ENCODE measurements at regions not wholly inside any gene's neighbourhood (a gene's known extent, or its start where the extent isn't known, plus 50 kb on each side); places are given as distances from the start of the nearest gene placed in this dataset.

- no peak overlapping the region for H3K4me3 ChIP-seq (ENCODE audit: low read depth in 1 of 2, low read length in 2 of 2)
- no peaks in the 10 kb centered on the region for H3K9me3 ChIP-seq (ENCODE audit: control insufficient read depth in 1 of 2, low read length in 2 of 2)
- peaks cover 0 to 4% of the 10 kb centered on the region in 2 donors for H3K4me1 ChIP-seq (ENCODE audit: control insufficient read depth in 1 of 2, insufficient read depth in 2 of 2, low read length in 2 of 2)
- no peaks in the 10 kb centered on the region for H3K36me3 ChIP-seq (ENCODE audit: control insufficient read depth in 1 of 2, insufficient read depth in 2 of 2, low read length in 2 of 2)
- H3K27me3 ChIP-seq (ENCODE audit: control insufficient read depth in 1 of 2, insufficient read depth in 2 of 2, low read length in 2 of 2): no peaks in the 10 kb centered on the region
- no peak overlapping the region for H3K27ac ChIP-seq (ENCODE audit: low read depth, low read length)
- H3K9ac ChIP-seq (ENCODE audit: low read depth in 1 of 2, low read length in 2 of 2): no peak overlapping the region
Measured at GRCh38 chr3:189496375-189497138, 134.6 kb upstream of the TP63 start.

GRCh38 chr3:189498995-189499704, 132.0 kb upstream of the TP63 start:
- H3K9ac ChIP-seq (ENCODE audit: low read depth in 1 of 2, low read length in 2 of 2): no peak overlapping the region
- no peak overlapping the region for H3K4me3 ChIP-seq (ENCODE audit: low read depth in 1 of 2, low read length in 2 of 2)
- no peaks in the 10 kb centered on the region for H3K27me3 ChIP-seq (ENCODE audit: control insufficient read depth in 1 of 2, insufficient read depth in 2 of 2, low read length in 2 of 2)
- no peaks in the 10 kb centered on the region for H3K36me3 ChIP-seq (ENCODE audit: control insufficient read depth in 1 of 2, insufficient read depth in 2 of 2, low read length in 2 of 2)
- no peaks in the 10 kb centered on the region for H3K9me3 ChIP-seq (ENCODE audit: control insufficient read depth in 1 of 2, low read length in 2 of 2)
- no peaks in the 10 kb centered on the region for H3K4me1 ChIP-seq (ENCODE audit: control insufficient read depth in 1 of 2, insufficient read depth in 2 of 2, low read length in 2 of 2)
- H3K27ac ChIP-seq (ENCODE audit: low read depth, low read length): no peak overlapping the region

- Histone ChIP-seq H3K27ac (ENCODE audit: low read depth, low read length) (no peak overlapping the region), H3K9ac (ENCODE audit: low read depth in 1 of 2, low read length in 2 of 2) (no peak overlapping the region), H3K9me3 (ENCODE audit: control insufficient read depth in 1 of 2, low read length in 2 of 2) (no peaks in the 10 kb centered on the region), H3K27me3 (ENCODE audit: control insufficient read depth in 1 of 2, insufficient read depth in 2 of 2, low read length in 2 of 2) (no peaks in the 10 kb centered on the region), H3K4me3 (ENCODE audit: low read depth in 1 of 2, low read length in 2 of 2) (no peak overlapping the region), H3K36me3 (ENCODE audit: control insufficient read depth in 1 of 2, insufficient read depth in 2 of 2, low read length in 2 of 2) (no peaks in the 10 kb centered on the region), H3K4me1 (ENCODE audit: control insufficient read depth in 1 of 2, insufficient read depth in 2 of 2, low read length in 2 of 2) (no peaks in the 10 kb centered on the region)
Measured at GRCh38 chr3:189500299-189500698, 130.9 kb upstream of the TP63 start.

- Histone ChIP-seq H3K27ac (ENCODE audit: low read depth, low read length) (no peak overlapping the region), H3K27me3 (ENCODE audit: control insufficient read depth in 1 of 2, insufficient read depth in 2 of 2, low read length in 2 of 2) (no peaks in the 10 kb centered on the region), H3K4me1 (ENCODE audit: control insufficient read depth in 1 of 2, insufficient read depth in 2 of 2, low read length in 2 of 2) (no peaks in the 10 kb centered on the region), H3K9me3 (ENCODE audit: control insufficient read depth in 1 of 2, low read length in 2 of 2) (no peaks in the 10 kb centered on the region), H3K4me3 (ENCODE audit: low read depth in 1 of 2, low read length in 2 of 2) (no peak overlapping the region), H3K9ac (ENCODE audit: low read depth in 1 of 2, low read length in 2 of 2) (no peak overlapping the region), H3K36me3 (ENCODE audit: control insufficient read depth in 1 of 2, insufficient read depth in 2 of 2, low read length in 2 of 2) (no peaks in the 10 kb centered on the region)
Measured at GRCh38 chr3:189500798-189501495, 130.2 kb upstream of the TP63 start.

- H3K9ac ChIP-seq (ENCODE audit: low read depth in 1 of 2, low read length in 2 of 2): no peak overlapping the region
- no peaks in the 10 kb centered on the region for H3K36me3 ChIP-seq (ENCODE audit: control insufficient read depth in 1 of 2, insufficient read depth in 2 of 2, low read length in 2 of 2)
- no peaks in the 10 kb centered on the region for H3K9me3 ChIP-seq (ENCODE audit: control insufficient read depth in 1 of 2, low read length in 2 of 2)
- no peaks in the 10 kb centered on the region for H3K27me3 ChIP-seq (ENCODE audit: control insufficient read depth in 1 of 2, insufficient read depth in 2 of 2, low read length in 2 of 2)
- H3K27ac ChIP-seq (ENCODE audit: low read depth, low read length): no peak overlapping the region
- no peak overlapping the region for H3K4me3 ChIP-seq (ENCODE audit: low read depth in 1 of 2, low read length in 2 of 2)
- H3K4me1 ChIP-seq (ENCODE audit: control insufficient read depth in 1 of 2, insufficient read depth in 2 of 2, low read length in 2 of 2): peaks cover 0 to 3% of the 10 kb centered on the region in 2 donors
Measured at GRCh38 chr3:189502256-189502655, 128.9 kb upstream of the TP63 start.

- no peak overlapping the region for H3K9ac ChIP-seq (ENCODE audit: low read depth in 1 of 2, low read length in 2 of 2)
- no peaks in the 10 kb centered on the region for H3K27me3 ChIP-seq (ENCODE audit: control insufficient read depth in 1 of 2, insufficient read depth in 2 of 2, low read length in 2 of 2)
- no peak overlapping the region for H3K4me3 ChIP-seq (ENCODE audit: low read depth in 1 of 2, low read length in 2 of 2)
- no peaks in the 10 kb centered on the region for H3K9me3 ChIP-seq (ENCODE audit: control insufficient read depth in 1 of 2, low read length in 2 of 2)
- H3K36me3 ChIP-seq (ENCODE audit: control insufficient read depth in 1 of 2, insufficient read depth in 2 of 2, low read length in 2 of 2): no peaks in the 10 kb centered on the region
- H3K4me1 ChIP-seq (ENCODE audit: control insufficient read depth in 1 of 2, insufficient read depth in 2 of 2, low read length in 2 of 2): peaks cover 0 to 8% of the 10 kb centered on the region in 2 donors
- H3K27ac ChIP-seq (ENCODE audit: low read depth, low read length): no peak overlapping the region
Measured at GRCh38 chr3:189502676-189503257, 128.4 kb upstream of the TP63 start.

- Histone ChIP-seq H3K9ac (ENCODE audit: low read depth in 1 of 2, low read length in 2 of 2) (no peak overlapping the region), H3K4me1 (ENCODE audit: control insufficient read depth in 1 of 2, insufficient read depth in 2 of 2, low read length in 2 of 2) (peaks cover 13 to 23% of the 10 kb centered on the region in 2 donors), H3K36me3 (ENCODE audit: control insufficient read depth in 1 of 2, insufficient read depth in 2 of 2, low read length in 2 of 2) (no peaks in the 10 kb centered on the region), H3K9me3 (ENCODE audit: control insufficient read depth in 1 of 2, low read length in 2 of 2) (no peaks in the 10 kb centered on the region), H3K4me3 (ENCODE audit: low read depth in 1 of 2, low read length in 2 of 2) (no peak overlapping the region), H3K27ac (ENCODE audit: low read depth, low read length) (no peak overlapping the region), H3K27me3 (ENCODE audit: control insufficient read depth in 1 of 2, insufficient read depth in 2 of 2, low read length in 2 of 2) (no peaks in the 10 kb centered on the region)
Measured at GRCh38 chr3:189507856-189508255, 123.3 kb upstream of the TP63 start.

- Histone ChIP-seq H3K27ac (ENCODE audit: low read depth, low read length) (no peak overlapping the region), H3K27me3 (ENCODE audit: control insufficient read depth in 1 of 2, insufficient read depth in 2 of 2, low read length in 2 of 2) (no peaks in the 10 kb centered on the region), H3K9ac (ENCODE audit: low read depth in 1 of 2, low read length in 2 of 2) (no peak overlapping the region), H3K4me3 (ENCODE audit: low read depth in 1 of 2, low read length in 2 of 2) (no peak overlapping the region), H3K4me1 (ENCODE audit: control insufficient read depth in 1 of 2, insufficient read depth in 2 of 2, low read length in 2 of 2) (peaks cover 22 to 31% of the 10 kb centered on the region in 2 donors), H3K9me3 (ENCODE audit: control insufficient read depth in 1 of 2, low read length in 2 of 2) (no peaks in the 10 kb centered on the region), H3K36me3 (ENCODE audit: control insufficient read depth in 1 of 2, insufficient read depth in 2 of 2, low read length in 2 of 2) (no peaks in the 10 kb centered on the region)
Measured at GRCh38 chr3:189508784-189509501, 122.2 kb upstream of the TP63 start.

- Histone ChIP-seq H3K27ac (ENCODE audit: low read depth, low read length) (no peak overlapping the region), H3K27me3 (ENCODE audit: control insufficient read depth in 1 of 2, insufficient read depth in 2 of 2, low read length in 2 of 2) (no peaks in the 10 kb centered on the region), H3K9me3 (ENCODE audit: control insufficient read depth in 1 of 2, low read length in 2 of 2) (peaks cover 0 to under 1% of the 10 kb centered on the region in 2 donors), H3K4me1 (ENCODE audit: control insufficient read depth in 1 of 2, insufficient read depth in 2 of 2, low read length in 2 of 2) (peaks cover 22 to 30% of the 10 kb centered on the region in 2 donors), H3K36me3 (ENCODE audit: control insufficient read depth in 1 of 2, insufficient read depth in 2 of 2, low read length in 2 of 2) (no peaks in the 10 kb centered on the region), H3K9ac (ENCODE audit: low read depth in 1 of 2, low read length in 2 of 2) (no peak overlapping the region), H3K4me3 (ENCODE audit: low read depth in 1 of 2, low read length in 2 of 2) (no peak overlapping the region)
Measured at GRCh38 chr3:189512039-189512438, 119.2 kb upstream of the TP63 start.
